ENCODE measurements at regions not wholly inside any gene's neighbourhood (a gene's known extent, or its start where the extent isn't known, plus 50 kb on each side); places are given as distances from the start of the nearest gene placed in this dataset.
"Not testable (repeated sequence)": the region's sequence is repeated elsewhere in the genome, so short reads cannot be mapped to it uniquely, and the experiment has no call there.

GRCh38 chr1:166383137-166383536 is 216.3 kb upstream of the FAM78B start:
- no peak overlapping the region for H3K4me3 ChIP-seq (ENCODE audit: low read depth, low read length)
- TF ChIP-seq, protein P1, sequence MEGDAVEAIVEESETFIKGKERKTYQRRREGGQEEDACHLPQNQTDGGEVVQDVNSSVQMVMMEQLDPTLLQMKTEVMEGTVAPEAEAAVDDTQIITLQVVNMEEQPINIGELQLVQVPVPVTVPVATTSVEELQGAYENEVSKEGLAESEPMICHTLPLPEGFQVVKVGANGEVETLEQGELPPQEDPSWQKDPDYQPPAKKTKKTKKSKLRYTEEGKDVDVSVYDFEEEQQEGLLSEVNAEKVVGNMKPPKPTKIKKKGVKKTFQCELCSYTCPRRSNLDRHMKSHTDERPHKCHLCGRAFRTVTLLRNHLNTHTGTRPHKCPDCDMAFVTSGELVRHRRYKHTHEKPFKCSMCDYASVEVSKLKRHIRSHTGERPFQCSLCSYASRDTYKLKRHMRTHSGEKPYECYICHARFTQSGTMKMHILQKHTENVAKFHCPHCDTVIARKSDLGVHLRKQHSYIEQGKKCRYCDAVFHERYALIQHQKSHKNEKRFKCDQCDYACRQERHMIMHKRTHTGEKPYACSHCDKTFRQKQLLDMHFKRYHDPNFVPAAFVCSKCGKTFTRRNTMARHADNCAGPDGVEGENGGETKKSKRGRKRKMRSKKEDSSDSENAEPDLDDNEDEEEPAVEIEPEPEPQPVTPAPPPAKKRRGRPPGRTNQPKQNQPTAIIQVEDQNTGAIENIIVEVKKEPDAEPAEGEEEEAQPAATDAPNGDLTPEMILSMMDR (IDR thresholded peaks at IDR 0.05; ENCODE audit: low read depth, low read length, missing control alignments): no peak
- DNase-seq (ENCODE audit: low read depth): no peak

DNA sequence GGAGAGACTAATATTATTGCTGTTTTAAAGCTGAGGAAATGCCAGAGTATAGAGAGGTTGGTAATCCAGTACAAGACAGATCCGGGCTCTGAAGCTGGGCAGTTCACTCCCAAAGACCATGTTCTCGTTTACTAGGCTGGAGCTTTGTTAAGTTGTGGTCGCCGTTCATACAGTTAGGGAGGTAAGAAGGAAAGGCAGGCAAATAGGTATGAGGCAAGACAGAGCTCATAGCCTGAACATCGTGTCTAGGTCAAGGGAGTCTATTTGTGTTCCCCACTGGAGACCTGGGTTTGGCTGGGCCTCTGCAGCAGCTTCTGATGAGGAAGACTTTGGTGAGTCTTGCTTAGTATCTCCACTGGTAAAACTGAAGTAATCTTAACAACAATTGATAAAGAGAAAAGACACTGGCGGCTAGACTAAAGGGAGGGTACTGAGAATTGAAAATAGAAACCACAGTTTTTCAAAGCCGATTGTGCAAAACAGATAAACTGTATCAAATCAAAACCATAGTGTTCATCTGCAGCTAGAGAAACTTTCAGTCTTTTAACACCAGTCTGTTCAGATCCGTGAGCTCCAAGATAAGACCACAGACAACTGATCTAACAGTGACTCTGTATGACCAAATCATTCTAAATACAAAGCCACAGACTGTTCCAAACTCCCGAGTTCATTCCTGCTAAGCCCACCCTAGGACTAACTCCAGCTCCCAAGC is 217.0 kb upstream of the FAM78B start:
- DNase-seq (ENCODE audit: low read depth): no peak
- TF ChIP-seq, protein P1 (IDR thresholded peaks at IDR 0.05; ENCODE audit: low read depth, low read length, missing control alignments): no peak
- H3K4me3 ChIP-seq (ENCODE audit: low read depth, low read length): no peak overlapping the region

- DNase-seq (ENCODE audit: low read depth): no peak
- TF ChIP-seq, protein P1 (IDR thresholded peaks at IDR 0.05; ENCODE audit: low read depth, low read length, missing control alignments): no peak
Measured at GRCh38 chr1:166384948-166385347, 218.1 kb upstream of the FAM78B start.

DNA sequence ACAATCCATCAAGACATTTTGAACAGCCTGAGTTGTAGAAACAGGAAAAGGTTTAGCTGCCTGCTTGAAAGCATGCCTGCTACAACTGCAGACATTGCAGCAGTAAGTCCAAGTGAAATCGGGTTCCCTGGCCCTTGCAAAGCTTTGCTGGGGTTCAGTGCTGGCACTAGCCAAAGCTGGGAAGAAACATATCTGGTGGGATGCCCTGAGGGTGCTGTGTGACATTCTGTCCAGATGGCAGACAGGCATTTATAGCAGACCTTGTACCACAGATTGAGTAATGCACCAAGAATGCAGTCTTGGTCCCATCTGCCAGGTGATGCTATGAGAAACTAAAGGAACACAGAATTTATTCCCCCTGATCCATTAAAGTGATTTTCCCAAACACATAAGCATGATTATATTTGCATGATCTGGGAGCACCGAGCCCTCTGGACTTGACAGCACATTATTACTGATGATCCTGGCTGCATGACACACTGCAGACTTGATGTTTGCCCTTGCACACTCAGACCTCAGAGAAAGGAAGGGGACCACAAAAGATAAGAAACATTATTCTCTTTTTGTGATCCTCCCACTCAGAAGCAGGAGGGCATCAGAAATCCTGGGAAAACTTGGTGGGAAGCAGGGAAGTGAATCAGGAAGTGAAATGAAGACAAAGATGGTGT is 223.7 kb upstream of the FAM78B start:
- TF ChIP-seq, protein P1 (IDR thresholded peaks at IDR 0.05; ENCODE audit: low read depth, low read length, missing control alignments): no peak
- no peak overlapping the region for H3K4me3 ChIP-seq (ENCODE audit: low read depth, low read length)
- no peak for DNase-seq (ENCODE audit: low read depth)

More at GRCh38 chr1:166384948-166385347, 218.1 kb upstream of the FAM78B start:
- no peak overlapping the region for H3K4me3 ChIP-seq (ENCODE audit: low read depth, low read length)

- TF ChIP-seq, protein P1 (IDR thresholded peaks at IDR 0.05; ENCODE audit: low read depth, low read length, missing control alignments): no peak
- no peak for DNase-seq (ENCODE audit: low read depth)
- H3K4me3 ChIP-seq (ENCODE audit: low read depth, low read length): no peak overlapping the region
Measured at GRCh38 chr1:166391279-166392066, 224.7 kb upstream of the FAM78B start.

- no peak for DNase-seq (ENCODE audit: low read depth)
- TF ChIP-seq, protein P1 (IDR thresholded peaks at IDR 0.05; ENCODE audit: low read depth, low read length, missing control alignments): no peak
- H3K4me3 ChIP-seq (ENCODE audit: low read depth, low read length): no peak overlapping the region
Measured at GRCh38 chr1:166395729-166396128, 228.9 kb upstream of the FAM78B start.

DNA sequence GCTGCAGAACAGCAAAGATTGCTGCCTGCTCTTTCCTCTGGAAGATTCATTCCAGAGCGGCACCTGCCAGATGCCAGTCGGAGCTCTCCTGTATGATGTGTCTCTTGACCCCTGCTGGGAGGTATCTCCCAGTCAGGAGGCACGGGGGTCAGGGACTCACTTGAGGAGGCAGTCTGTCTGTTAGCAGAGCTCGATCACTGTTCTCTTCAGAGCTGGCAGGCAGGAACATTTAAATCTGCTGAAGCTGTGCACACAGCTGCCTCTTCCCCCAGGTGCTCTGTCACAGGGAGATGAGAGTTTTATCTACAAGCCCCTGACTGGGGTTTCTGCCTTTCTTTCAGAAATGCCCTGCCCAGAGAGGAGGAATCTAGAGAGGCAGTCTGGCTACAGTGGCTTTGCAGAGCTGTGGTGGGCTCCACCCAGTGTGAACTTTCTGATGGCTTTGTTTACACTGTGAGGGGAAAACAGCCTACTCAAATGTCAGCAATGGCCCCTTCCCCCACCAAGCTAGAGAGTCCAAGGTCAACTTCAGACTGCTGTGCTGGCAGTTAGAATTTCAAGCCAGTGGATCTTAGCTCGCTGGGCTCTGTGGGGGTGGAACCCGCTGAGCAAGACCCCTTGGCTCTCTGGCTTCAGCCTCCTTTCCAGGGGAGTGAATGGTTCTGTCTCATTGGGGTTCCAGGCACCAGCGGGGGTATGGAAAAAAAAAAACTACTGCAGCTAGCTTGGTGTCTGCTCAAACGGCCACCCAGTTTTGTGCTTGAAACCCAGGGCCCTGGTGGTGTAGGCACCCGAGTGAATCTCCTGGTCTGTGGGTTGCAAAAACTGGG is 242.7 kb upstream of the FAM78B start:
- not testable (repeated sequence) for DNase-seq (ENCODE audit: low read depth); H3K4me3 ChIP-seq (ENCODE audit: low read depth, low read length)

Measured in GM12864 (cell line).